Activated CD8-positive, alpha-beta T cell treated with anti-CD3 and anti-CD28 coated beads for 36 hours (primary cell): ENCODE measurements at regions not wholly inside any gene's neighbourhood (a gene's known extent, or its start where the extent isn't known, plus 50 kb on each side); places are given as distances from the start of the nearest gene placed in this dataset.

Experiments
- ATAC-seq: fragments of 200-7000 bp; cut with Tn5 transposase; one replicate; pipeline ENCODE4 v1.10.0; 2021; ENCODE audit warnings: mild to moderate bottlenecking, moderate library complexity
- CTCF ChIA-PET: fragments of 350-600 bp; sonication (Branson Sonifier 250); formaldehyde crosslinking; loops from one replicate; lab custom pipeline; 2021; ENCODE audit warnings: antibody characterized with exemption; lab: Charles Lee
- POLR2A ChIA-PET: fragments of 350-600 bp; sonication (Branson Sonifier 250); formaldehyde crosslinking; loops from one replicate; lab custom pipeline; 2021; ENCODE audit warnings: antibody characterized with exemption; lab: Charles Lee
- DNase-seq: peaks from one replicate; pipeline ENCODE4 v3.0.0-alpha.2; 2020
- H3K27ac Mint-ChIP-seq: one replicate; pipeline ENCODE4 v1.8.0; 2021; ENCODE audit warnings: mild to moderate bottlenecking, mixed read lengths
- H3K27me3 Mint-ChIP-seq: one replicate; pipeline ENCODE4 v1.8.0; 2021; ENCODE audit warnings: mixed read lengths
- H3K36me3 Mint-ChIP-seq: one replicate; pipeline ENCODE4 v1.8.0; 2021; ENCODE audit warnings: low read depth, mixed read lengths
- H3K4me1 Mint-ChIP-seq: one replicate; pipeline ENCODE4 v1.8.0; 2021; ENCODE audit warnings: low read depth, mixed read lengths
- H3K4me3 Mint-ChIP-seq: one replicate; pipeline ENCODE4 v1.8.0; 2021; ENCODE audit warnings: mild to moderate bottlenecking, moderate library complexity, mixed read lengths
- H3K9me3 Mint-ChIP-seq: one replicate; pipeline ENCODE4 v1.8.0; 2021; ENCODE audit warnings: mixed read lengths
- intact Hi-C: fragments of 100-400 bp; cut with micrococcal nuclease; formaldehyde crosslinking; loops from one replicate; pipeline ENCODE4 v1.10.0; 2022
- TF ChIP-seq, protein P1 (sequence below): fragments of 200-600 bp; IDR thresholded peaks from one replicate; pipeline ENCODE4 v1.8.0; 2022; ENCODE audit warnings: antibody characterized with exemption, mild to moderate bottlenecking

DNA sequence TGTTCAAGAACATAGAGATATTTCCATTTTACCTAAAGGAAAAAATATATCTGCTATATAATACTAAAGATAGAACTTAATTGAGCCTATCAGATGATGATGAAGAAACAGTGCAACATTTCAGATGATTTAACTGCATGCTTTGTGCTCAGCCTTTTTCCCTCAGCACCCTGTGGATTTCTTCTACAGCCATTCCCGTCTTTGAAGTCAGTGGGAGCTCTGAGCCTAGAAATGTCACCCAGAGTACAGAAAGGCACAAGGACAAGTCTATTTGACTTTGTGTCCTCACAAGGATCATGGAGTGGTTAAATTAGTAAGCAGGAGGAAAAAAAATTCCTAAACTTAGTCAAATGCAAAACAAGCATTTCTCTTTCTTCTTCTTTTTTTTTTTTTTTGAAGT, 994.0 kb upstream of the FLRT2 start:
- intact Hi-C loops = no loop called here
- ChIA-PET POLR2A (no interaction called here), CTCF (no interaction called here)
- Mint-ChIP-seq H3K4me1 (no peaks in the 10 kb centered on the region), H3K36me3 (no peaks in the 10 kb centered on the region), H3K9me3 (no peaks in the 10 kb centered on the region), H3K27ac (no peak overlapping the region), H3K4me3 (no peak overlapping the region), H3K27me3 (no peaks in the 10 kb centered on the region)
- ATAC-seq (no peak), DNase-seq (no peak)
- TF ChIP-seq, protein P1, sequence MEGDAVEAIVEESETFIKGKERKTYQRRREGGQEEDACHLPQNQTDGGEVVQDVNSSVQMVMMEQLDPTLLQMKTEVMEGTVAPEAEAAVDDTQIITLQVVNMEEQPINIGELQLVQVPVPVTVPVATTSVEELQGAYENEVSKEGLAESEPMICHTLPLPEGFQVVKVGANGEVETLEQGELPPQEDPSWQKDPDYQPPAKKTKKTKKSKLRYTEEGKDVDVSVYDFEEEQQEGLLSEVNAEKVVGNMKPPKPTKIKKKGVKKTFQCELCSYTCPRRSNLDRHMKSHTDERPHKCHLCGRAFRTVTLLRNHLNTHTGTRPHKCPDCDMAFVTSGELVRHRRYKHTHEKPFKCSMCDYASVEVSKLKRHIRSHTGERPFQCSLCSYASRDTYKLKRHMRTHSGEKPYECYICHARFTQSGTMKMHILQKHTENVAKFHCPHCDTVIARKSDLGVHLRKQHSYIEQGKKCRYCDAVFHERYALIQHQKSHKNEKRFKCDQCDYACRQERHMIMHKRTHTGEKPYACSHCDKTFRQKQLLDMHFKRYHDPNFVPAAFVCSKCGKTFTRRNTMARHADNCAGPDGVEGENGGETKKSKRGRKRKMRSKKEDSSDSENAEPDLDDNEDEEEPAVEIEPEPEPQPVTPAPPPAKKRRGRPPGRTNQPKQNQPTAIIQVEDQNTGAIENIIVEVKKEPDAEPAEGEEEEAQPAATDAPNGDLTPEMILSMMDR = no peak

DNA sequence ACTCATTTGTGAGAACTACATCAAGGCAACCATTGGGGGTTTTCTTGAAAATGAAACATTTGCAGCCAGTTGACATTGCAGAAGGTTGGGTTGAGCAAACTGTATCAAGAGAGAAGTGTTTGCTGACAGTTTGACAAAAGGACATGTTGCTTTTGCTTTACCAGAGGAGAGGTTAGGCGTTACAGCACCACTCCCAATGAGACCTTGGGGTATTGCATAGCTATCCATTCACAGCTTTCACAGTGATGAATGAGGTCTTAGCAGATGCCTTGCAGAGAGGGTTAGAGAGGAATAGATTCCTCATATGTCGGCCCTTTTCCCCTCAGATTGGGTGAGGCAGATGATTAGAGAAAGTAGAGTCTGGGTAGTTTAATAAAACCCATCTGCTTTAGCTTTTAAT, 988.9 kb upstream of the FLRT2 start:
- TF ChIP-seq, protein P1 = no peak
- ChIA-PET POLR2A (no interaction called here), CTCF (no interaction called here)
- H3K27me3 Mint-ChIP-seq = no peaks in the 10 kb centered on the region
- intact Hi-C loops = no loop called here
- H3K4me3 Mint-ChIP-seq = no peak overlapping the region
- no peaks in the 10 kb centered on the region for H3K4me1 Mint-ChIP-seq
- no peaks in the 10 kb centered on the region for H3K9me3 Mint-ChIP-seq
- DNase-seq = no peak
- H3K36me3 Mint-ChIP-seq = no peaks in the 10 kb centered on the region
- H3K27ac Mint-ChIP-seq = no peak overlapping the region
- ATAC-seq = no peak

DNA sequence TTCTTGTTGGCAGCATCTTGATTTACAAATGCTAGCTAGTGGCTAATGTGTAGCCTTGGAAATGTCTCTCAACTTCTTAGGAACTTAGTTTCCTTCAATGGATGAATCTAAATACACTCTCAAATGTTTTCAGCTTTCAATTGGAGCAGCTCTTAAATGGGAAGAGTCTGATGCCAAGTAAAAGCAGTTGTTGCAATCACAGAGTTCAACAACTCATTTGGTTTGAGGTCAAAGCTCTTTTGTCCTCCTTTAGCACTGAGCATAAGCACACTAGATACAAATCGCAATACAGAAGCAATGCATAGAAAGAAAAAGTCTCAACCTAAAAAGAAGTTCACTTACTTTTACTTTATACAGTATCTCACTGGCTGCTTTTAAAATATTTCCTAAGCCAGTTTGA, 986.1 kb upstream of the FLRT2 start:
- Mint-ChIP-seq H3K36me3 (no peaks in the 10 kb centered on the region), H3K4me3 (no peak overlapping the region), H3K27me3 (no peaks in the 10 kb centered on the region), H3K9me3 (peaks cover 4% of the 10 kb centered on the region), H3K4me1 (no peaks in the 10 kb centered on the region), H3K27ac (no peak overlapping the region)
- ATAC-seq (no peak), DNase-seq (no peak)
- POLR2A ChIA-PET = no interaction called here
- TF ChIP-seq, protein P1 = no peak
- CTCF ChIA-PET = no interaction called here
- intact Hi-C loops = no loop called here

DNA sequence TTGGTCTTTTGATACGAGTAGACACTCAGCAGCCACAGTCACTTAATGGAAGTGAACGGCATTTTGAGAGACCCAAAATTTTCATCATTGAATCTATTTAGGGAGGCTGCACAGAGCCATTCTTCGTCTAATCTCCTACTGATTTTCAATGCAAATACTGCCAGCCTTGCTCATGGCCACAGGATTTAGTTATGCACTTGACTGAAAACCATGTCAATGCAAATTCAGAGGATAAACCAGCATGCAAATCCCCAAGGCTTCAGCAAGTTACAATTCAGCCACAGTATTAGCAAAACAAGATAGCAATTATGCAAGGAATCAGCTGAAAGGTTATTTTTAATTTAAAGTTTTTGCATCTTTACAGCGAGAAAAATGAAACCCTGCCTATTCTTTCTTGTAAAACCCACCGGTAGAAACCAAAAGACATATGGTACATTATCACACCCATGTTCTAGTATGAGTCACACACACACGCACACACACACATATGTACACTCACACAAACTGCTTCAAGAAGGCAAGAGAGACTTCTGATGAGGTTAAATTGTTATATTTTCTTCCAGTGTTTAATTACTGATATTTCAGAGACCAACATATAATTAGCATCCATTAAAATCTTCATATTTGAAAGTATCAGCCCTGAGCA, 985.3 kb upstream of the FLRT2 start:
- ChIA-PET CTCF (no interaction called here), POLR2A (no interaction called here)
- Mint-ChIP-seq H3K9me3 (peaks cover 7% of the 10 kb centered on the region), H3K27me3 (no peaks in the 10 kb centered on the region), H3K4me1 (no peaks in the 10 kb centered on the region), H3K27ac (no peak overlapping the region), H3K4me3 (no peak overlapping the region), H3K36me3 (no peaks in the 10 kb centered on the region)
- DNase-seq (no peak), ATAC-seq (no peak)
- intact Hi-C loops = no loop called here
- TF ChIP-seq, protein P1 = no peak

DNA sequence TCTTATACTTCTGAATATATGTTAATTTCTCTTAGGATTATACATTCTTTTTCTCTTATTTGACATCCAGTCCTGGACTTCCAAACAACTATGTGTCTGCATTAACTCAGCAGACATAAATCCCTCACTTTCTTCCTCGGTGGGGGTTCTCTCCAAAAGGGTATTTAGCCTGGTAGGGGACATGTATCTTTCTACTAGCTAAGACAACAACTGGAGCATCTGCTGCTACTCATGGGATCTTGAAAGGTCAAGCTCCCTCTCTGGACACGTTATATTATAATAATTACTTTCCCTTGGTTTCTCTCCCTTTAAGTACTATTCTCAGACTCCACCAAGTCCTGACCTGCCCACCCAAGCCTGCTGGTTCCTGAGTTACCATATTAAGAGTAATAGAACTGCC, 983.7 kb upstream of the FLRT2 start:
- Mint-ChIP-seq H3K4me1 (no peaks in the 10 kb centered on the region), H3K36me3 (no peaks in the 10 kb centered on the region), H3K27me3 (no peaks in the 10 kb centered on the region), H3K9me3 (peaks cover 7% of the 10 kb centered on the region), H3K27ac (no peak overlapping the region), H3K4me3 (no peak overlapping the region)
- DNase-seq (no peak), ATAC-seq (no peak)
- intact Hi-C loops = no loop called here
- TF ChIP-seq, protein P1 = no peak
- ChIA-PET CTCF (no interaction called here), POLR2A (no interaction called here)
